ENCODE measurements at regions not wholly inside any gene's neighbourhood (a gene's known extent, or its start where the extent isn't known, plus 50 kb on each side); places are given as distances from the start of the nearest gene placed in this dataset.

- Histone ChIP-seq H3K36me3 (ENCODE audit: control insufficient read depth, insufficient read depth, low read length) (no peaks in the 10 kb centered on the region), H3K9ac (ENCODE audit: low read length) (no peak overlapping the region), H3K27ac (ENCODE audit: low read depth, low read length) (no peak overlapping the region), H3K27me3 (ENCODE audit: control insufficient read depth, insufficient read depth, low read length) (no peaks in the 10 kb centered on the region), H3K4me3 (ENCODE audit: low read length) (no peak overlapping the region), H3K4me1 (ENCODE audit: control insufficient read depth, insufficient read depth, low read length) (no peaks in the 10 kb centered on the region)
Observed at GRCh38 chr1:73903092-73903491, 294.9 kb downstream of the LRRIQ3 start.

GRCh38 chr1:73901738-73902137, 296.2 kb downstream of the LRRIQ3 start:
- Histone ChIP-seq H3K4me1 (ENCODE audit: control insufficient read depth, insufficient read depth, low read length) (no peaks in the 10 kb centered on the region), H3K4me3 (ENCODE audit: low read length) (no peak overlapping the region), H3K27ac (ENCODE audit: low read depth, low read length) (no peak overlapping the region), H3K9ac (ENCODE audit: low read length) (no peak overlapping the region), H3K27me3 (ENCODE audit: control insufficient read depth, insufficient read depth, low read length) (no peaks in the 10 kb centered on the region), H3K36me3 (ENCODE audit: control insufficient read depth, insufficient read depth, low read length) (no peaks in the 10 kb centered on the region)

- Histone ChIP-seq H3K4me1 (ENCODE audit: control insufficient read depth, insufficient read depth, low read length) (no peaks in the 10 kb centered on the region), H3K27ac (ENCODE audit: low read depth, low read length) (no peak overlapping the region), H3K9ac (ENCODE audit: low read length) (no peak overlapping the region), H3K27me3 (ENCODE audit: control insufficient read depth, insufficient read depth, low read length) (no peaks in the 10 kb centered on the region), H3K4me3 (ENCODE audit: low read length) (no peak overlapping the region), H3K36me3 (ENCODE audit: control insufficient read depth, insufficient read depth, low read length) (no peaks in the 10 kb centered on the region)
Observed at GRCh38 chr1:73899311-73899710, 298.7 kb downstream of the LRRIQ3 start.

GRCh38 chr1:73898540-73898939, 299.4 kb downstream of the LRRIQ3 start:
- Histone ChIP-seq H3K27ac (ENCODE audit: low read depth, low read length) (no peak overlapping the region), H3K36me3 (ENCODE audit: control insufficient read depth, insufficient read depth, low read length) (no peaks in the 10 kb centered on the region), H3K27me3 (ENCODE audit: control insufficient read depth, insufficient read depth, low read length) (no peaks in the 10 kb centered on the region), H3K4me1 (ENCODE audit: control insufficient read depth, insufficient read depth, low read length) (no peaks in the 10 kb centered on the region), H3K4me3 (ENCODE audit: low read length) (no peak overlapping the region), H3K9ac (ENCODE audit: low read length) (no peak overlapping the region)

- Histone ChIP-seq H3K4me3 (ENCODE audit: low read length) (no peak overlapping the region), H3K9ac (ENCODE audit: low read length) (no peak overlapping the region), H3K27ac (ENCODE audit: low read depth, low read length) (no peak overlapping the region)
Observed at GRCh38 chr1:73887412-73887811, 310.6 kb downstream of the LRRIQ3 start.

DNA sequence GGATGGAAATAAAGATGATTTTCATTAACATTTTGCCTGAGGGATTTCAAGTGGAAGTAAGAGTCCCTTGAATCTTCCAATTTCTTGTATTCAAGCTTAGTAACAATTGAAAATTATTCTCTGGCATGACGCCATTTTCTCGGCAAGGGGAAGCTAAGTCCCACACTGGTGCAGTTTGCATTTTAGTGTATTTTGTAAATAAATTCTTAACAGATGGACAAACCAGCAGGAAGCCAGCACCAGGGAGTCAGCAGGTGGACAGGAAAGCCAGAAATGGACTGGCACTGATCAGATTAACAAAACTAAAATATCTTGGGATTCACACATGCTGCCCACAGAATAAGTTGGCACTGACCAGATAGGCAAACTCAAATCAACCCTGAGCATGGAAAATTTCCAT, 311.3 kb downstream of the LRRIQ3 start:
- H3K27ac ChIP-seq (ENCODE audit: low read depth, low read length) = no peak overlapping the region
- no peaks in the 10 kb centered on the region for H3K27me3 ChIP-seq (ENCODE audit: control insufficient read depth, insufficient read depth, low read length)
- no peak overlapping the region for H3K9ac ChIP-seq (ENCODE audit: low read length)
- H3K4me3 ChIP-seq (ENCODE audit: low read length) = no peak overlapping the region
- H3K36me3 ChIP-seq (ENCODE audit: control insufficient read depth, insufficient read depth, low read length) = no peaks in the 10 kb centered on the region
- no peaks in the 10 kb centered on the region for H3K4me1 ChIP-seq (ENCODE audit: control insufficient read depth, insufficient read depth, low read length)

More at GRCh38 chr1:73887412-73887811, 310.6 kb downstream of the LRRIQ3 start:
- Histone ChIP-seq H3K27me3 (ENCODE audit: control insufficient read depth, insufficient read depth, low read length) (no peaks in the 10 kb centered on the region), H3K36me3 (ENCODE audit: control insufficient read depth, insufficient read depth, low read length) (no peaks in the 10 kb centered on the region), H3K4me1 (ENCODE audit: control insufficient read depth, insufficient read depth, low read length) (no peaks in the 10 kb centered on the region)

DNA sequence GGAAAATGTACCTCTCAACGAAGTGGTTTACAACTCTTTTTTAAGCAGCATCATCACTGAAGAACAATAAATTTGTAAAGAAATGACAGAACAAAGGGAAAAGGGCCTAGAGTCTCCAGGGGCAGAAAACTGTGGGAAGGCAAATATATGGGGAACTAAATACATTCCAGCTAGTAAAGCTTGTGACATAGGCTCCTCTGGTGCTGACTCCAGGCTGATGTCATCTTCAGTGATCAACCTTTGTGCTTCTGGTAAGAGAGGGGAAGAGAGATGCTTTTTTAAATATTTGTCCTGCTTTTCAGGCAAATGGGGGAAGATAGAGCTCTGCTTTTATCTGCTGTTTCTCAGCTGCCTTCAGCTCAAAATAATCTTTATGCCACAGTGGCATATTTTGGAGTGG, 323.2 kb downstream of the LRRIQ3 start:
- Histone ChIP-seq H3K36me3 (ENCODE audit: control insufficient read depth, insufficient read depth, low read length) (no peaks in the 10 kb centered on the region), H3K27me3 (ENCODE audit: control insufficient read depth, insufficient read depth, low read length) (no peaks in the 10 kb centered on the region), H3K9ac (ENCODE audit: low read length) (no peak overlapping the region), H3K4me1 (ENCODE audit: control insufficient read depth, insufficient read depth, low read length) (no peaks in the 10 kb centered on the region), H3K4me3 (ENCODE audit: low read length) (no peak overlapping the region), H3K27ac (ENCODE audit: low read depth, low read length) (no peak overlapping the region)

DNA sequence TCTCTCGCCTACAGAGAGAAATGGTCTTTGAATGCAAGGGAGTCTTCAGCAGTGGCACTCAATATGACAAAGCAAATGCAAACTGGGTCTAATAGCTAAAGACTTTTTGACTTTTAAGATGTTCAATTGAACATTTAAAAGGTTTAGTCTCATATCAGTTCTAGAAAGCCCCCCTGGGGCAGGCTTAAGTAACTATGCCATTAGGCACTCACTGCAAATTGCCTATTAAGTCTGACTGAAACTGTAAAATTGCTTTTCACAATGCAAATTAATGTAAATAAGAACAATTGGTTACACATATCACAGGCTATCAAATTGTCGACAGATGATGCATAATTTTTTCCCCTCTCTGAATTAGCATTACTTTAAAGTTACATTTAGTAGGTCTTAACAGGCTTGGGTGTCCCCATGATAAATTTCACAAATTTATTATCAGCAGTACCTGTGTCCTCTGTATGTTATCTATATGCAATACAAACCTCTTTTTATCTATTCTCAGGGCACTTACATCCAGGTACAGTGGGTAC, 329.1 kb downstream of the LRRIQ3 start:
- H3K4me1 ChIP-seq (ENCODE audit: control insufficient read depth, insufficient read depth, low read length) = no peaks in the 10 kb centered on the region
- H3K27ac ChIP-seq (ENCODE audit: low read depth, low read length) = no peak overlapping the region
- H3K36me3 ChIP-seq (ENCODE audit: control insufficient read depth, insufficient read depth, low read length) = no peaks in the 10 kb centered on the region
- H3K9ac ChIP-seq (ENCODE audit: low read length) = no peak overlapping the region
- H3K4me3 ChIP-seq (ENCODE audit: low read length) = no peak overlapping the region
- H3K27me3 ChIP-seq (ENCODE audit: control insufficient read depth, insufficient read depth, low read length) = no peaks in the 10 kb centered on the region

DNA sequence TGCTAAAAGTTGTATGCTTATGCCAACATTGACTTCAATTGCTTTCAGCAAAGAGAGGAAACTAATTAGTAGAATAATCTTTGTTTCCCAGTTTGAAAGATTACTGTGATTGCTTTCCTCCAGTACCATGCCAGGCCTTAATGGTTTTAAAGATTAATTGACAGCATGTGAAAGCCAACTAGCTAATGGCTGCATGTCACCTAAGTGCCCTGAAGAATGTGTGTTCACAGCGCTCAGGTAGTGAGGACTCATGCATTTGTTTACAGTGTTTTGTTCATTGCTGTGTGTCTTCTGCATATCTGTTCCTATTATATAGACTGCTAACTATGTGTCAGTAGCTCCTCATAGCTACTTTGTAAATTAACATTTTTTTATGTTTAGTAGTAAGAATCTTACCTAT, 335.6 kb downstream of the LRRIQ3 start:
- no peak overlapping the region for H3K27ac ChIP-seq (ENCODE audit: low read depth, low read length)
- H3K9ac ChIP-seq (ENCODE audit: low read length) = no peak overlapping the region
- no peak overlapping the region for H3K4me3 ChIP-seq (ENCODE audit: low read length)
- no peaks in the 10 kb centered on the region for H3K36me3 ChIP-seq (ENCODE audit: control insufficient read depth, insufficient read depth, low read length)
- H3K27me3 ChIP-seq (ENCODE audit: control insufficient read depth, insufficient read depth, low read length) = no peaks in the 10 kb centered on the region
- no peaks in the 10 kb centered on the region for H3K4me1 ChIP-seq (ENCODE audit: control insufficient read depth, insufficient read depth, low read length)

- Histone ChIP-seq H3K27me3 (ENCODE audit: control insufficient read depth, insufficient read depth, low read length) (no peaks in the 10 kb centered on the region), H3K36me3 (ENCODE audit: control insufficient read depth, insufficient read depth, low read length) (no peaks in the 10 kb centered on the region), H3K27ac (ENCODE audit: low read depth, low read length) (no peak overlapping the region), H3K4me1 (ENCODE audit: control insufficient read depth, insufficient read depth, low read length) (no peaks in the 10 kb centered on the region), H3K4me3 (ENCODE audit: low read length) (no peak overlapping the region), H3K9ac (ENCODE audit: low read length) (no peak overlapping the region)
Observed at GRCh38 chr1:73860421-73860950, 337.5 kb downstream of the LRRIQ3 start.

DNA sequence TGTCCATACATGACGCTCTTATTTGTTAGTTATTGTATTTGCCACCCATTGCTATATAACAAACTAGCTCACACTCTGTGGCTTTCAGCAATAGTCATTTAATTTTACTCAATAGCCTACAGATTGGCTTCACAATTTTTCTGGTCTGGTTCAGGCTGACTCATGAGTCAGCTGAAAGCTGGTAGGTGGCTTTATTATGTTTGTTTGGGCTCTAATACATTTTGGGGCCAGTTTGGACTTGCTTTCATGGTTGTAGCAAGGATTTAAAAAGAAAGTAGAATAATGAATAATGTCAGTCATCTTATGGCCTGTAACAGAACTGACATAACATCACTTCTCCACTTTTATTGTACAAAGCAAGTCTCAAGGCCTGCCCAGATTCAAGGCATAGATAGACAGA, 338.7 kb downstream of the LRRIQ3 start:
- Histone ChIP-seq H3K9ac (ENCODE audit: low read length) (no peak overlapping the region), H3K4me1 (ENCODE audit: control insufficient read depth, insufficient read depth, low read length) (no peaks in the 10 kb centered on the region), H3K27me3 (ENCODE audit: control insufficient read depth, insufficient read depth, low read length) (no peaks in the 10 kb centered on the region), H3K27ac (ENCODE audit: low read depth, low read length) (no peak overlapping the region), H3K4me3 (ENCODE audit: low read length) (no peak overlapping the region), H3K36me3 (ENCODE audit: control insufficient read depth, insufficient read depth, low read length) (no peaks in the 10 kb centered on the region)

- no peaks in the 10 kb centered on the region for H3K27me3 ChIP-seq (ENCODE audit: control insufficient read depth, insufficient read depth, low read length)
- H3K4me3 ChIP-seq (ENCODE audit: low read length) = no peak overlapping the region
- H3K36me3 ChIP-seq (ENCODE audit: control insufficient read depth, insufficient read depth, low read length) = no peaks in the 10 kb centered on the region
- no peak overlapping the region for H3K27ac ChIP-seq (ENCODE audit: low read depth, low read length)
- H3K4me1 ChIP-seq (ENCODE audit: control insufficient read depth, insufficient read depth, low read length) = no peaks in the 10 kb centered on the region
- no peak overlapping the region for H3K9ac ChIP-seq (ENCODE audit: low read length)
Observed at GRCh38 chr1:73854527-73854926, 343.4 kb downstream of the LRRIQ3 start.

- H3K27me3 ChIP-seq (ENCODE audit: control insufficient read depth, insufficient read depth, low read length) = no peaks in the 10 kb centered on the region
- no peak overlapping the region for H3K27ac ChIP-seq (ENCODE audit: low read depth, low read length)
- no peak overlapping the region for H3K9ac ChIP-seq (ENCODE audit: low read length)
- no peaks in the 10 kb centered on the region for H3K36me3 ChIP-seq (ENCODE audit: control insufficient read depth, insufficient read depth, low read length)
- H3K4me1 ChIP-seq (ENCODE audit: control insufficient read depth, insufficient read depth, low read length) = no peaks in the 10 kb centered on the region
- H3K4me3 ChIP-seq (ENCODE audit: low read length) = no peak overlapping the region
Observed at GRCh38 chr1:73842436-73842835, 355.5 kb downstream of the LRRIQ3 start.
